Neural progenitor cell (in vitro differentiated cells): ENCODE measurements at regions not wholly inside any gene's neighbourhood (a gene's known extent, or its start where the extent isn't known, plus 50 kb on each side); places are given as distances from the start of the nearest gene placed in this dataset.

Experiments used
- DNase-seq: peaks from one replicate; pipeline ENCODE4 v3.0.0-alpha.2; 2016; ENCODE audit warnings: low spot score
- H2AFZ ChIP-seq: fragments of 200-600 bp; sonication (generic); replicated peaks from 2 replicates; pipeline ENCODE4 v1.6.1; 2016; ENCODE audit warnings: antibody characterized with exemption
- H3F3A ChIP-seq: fragments of 200-600 bp; sonication (generic); 2 replicates; pipeline ENCODE4 v1.6.1; 2016; ENCODE audit warnings: antibody characterized with exemption, low read depth
- H3K27ac ChIP-seq: fragments of 200-600 bp; sonication (generic); 2 replicates; pipeline ENCODE4 v1.5.1; 2016; ENCODE audit warnings: mild to moderate bottlenecking
- H3K27me3 ChIP-seq: fragments of 200-600 bp; sonication (generic); 2 replicates; pipeline ENCODE4 v1.6.1; 2016; ENCODE audit warnings: mild to moderate bottlenecking, moderate library complexity
- H3K36me3 ChIP-seq: fragments of 200-600 bp; sonication (generic); 2 replicates; pipeline ENCODE4 v1.5.1; 2016
- H3K4me1 ChIP-seq: fragments of 200-600 bp; sonication (generic); 2 replicates; pipeline ENCODE4 v1.6.1; 2016; ENCODE audit warnings: mixed run types
- H3K4me2 ChIP-seq: fragments of 200-600 bp; sonication (generic); 2 replicates; pipeline ENCODE4 v1.6.1; 2016
- H3K4me3 ChIP-seq: fragments of 200-600 bp; sonication (generic); 2 replicates; pipeline ENCODE4 v1.5.1; 2016
- H3K79me2 ChIP-seq: fragments of 200-600 bp; sonication (generic); 2 replicates; pipeline ENCODE4 v1.6.1; 2016; ENCODE audit warnings: low read depth
- H3K9ac ChIP-seq: fragments of 200-600 bp; sonication (generic); 2 replicates; pipeline ENCODE4 v1.6.1; 2016
- H3K9me3 ChIP-seq: fragments of 200-600 bp; sonication (generic); 2 replicates; pipeline ENCODE4 v1.5.1; 2016; ENCODE audit warnings: low read depth
- H4K20me1 ChIP-seq: fragments of 200-600 bp; sonication (generic); 2 replicates; pipeline ENCODE4 v1.6.1; 2016; ENCODE audit warnings: low read depth
- H3K27ac Mint-ChIP-seq: 3 replicates; pipeline ENCODE4 v1.8.0; 2021; ENCODE audit warnings: mixed read lengths
- H3K27me3 Mint-ChIP-seq: 2 replicates; pipeline ENCODE4 v1.8.0; 2022; ENCODE audit warnings: low read depth, mild to moderate bottlenecking, inconsistent platforms, moderate library complexity, mixed read lengths; ENCODE audit not compliant: insufficient read depth
- H3K36me3 Mint-ChIP-seq: 3 replicates; pipeline ENCODE4 v1.8.0; 2021; ENCODE audit warnings: mixed read lengths
- H3K4me1 Mint-ChIP-seq: 3 replicates; pipeline ENCODE4 v1.8.0; 2021; ENCODE audit warnings: mixed read lengths
- H3K4me3 Mint-ChIP-seq: 3 replicates; pipeline ENCODE4 v1.8.0; 2021; ENCODE audit warnings: mild to moderate bottlenecking, moderate library complexity, mixed read lengths
- H3K9me3 Mint-ChIP-seq: 3 replicates; pipeline ENCODE4 v1.8.0; 2020; ENCODE audit warnings: mixed read lengths
- EZH2 ChIP-seq: fragments of 200-600 bp; sonication (generic); IDR thresholded peaks from 2 replicates; pipeline ENCODE4 v1.6.1; 2017; ENCODE audit warnings: antibody characterized with exemption, mild to moderate bottlenecking, moderate library complexity
- EZH2phosphoT487 ChIP-seq: fragments of 200-600 bp; sonication (generic); IDR thresholded peaks from 2 replicates; pipeline ENCODE4 v1.6.1; 2017; ENCODE audit warnings: antibody characterized with exemption
- TF ChIP-seq, protein P1 (sequence below): fragments of 200-600 bp; sonication (generic); IDR thresholded peaks from 2 replicates; pipeline ENCODE4 v1.5.1; 2017; ENCODE audit warnings: antibody characterized with exemption, mild to moderate bottlenecking

DNA sequence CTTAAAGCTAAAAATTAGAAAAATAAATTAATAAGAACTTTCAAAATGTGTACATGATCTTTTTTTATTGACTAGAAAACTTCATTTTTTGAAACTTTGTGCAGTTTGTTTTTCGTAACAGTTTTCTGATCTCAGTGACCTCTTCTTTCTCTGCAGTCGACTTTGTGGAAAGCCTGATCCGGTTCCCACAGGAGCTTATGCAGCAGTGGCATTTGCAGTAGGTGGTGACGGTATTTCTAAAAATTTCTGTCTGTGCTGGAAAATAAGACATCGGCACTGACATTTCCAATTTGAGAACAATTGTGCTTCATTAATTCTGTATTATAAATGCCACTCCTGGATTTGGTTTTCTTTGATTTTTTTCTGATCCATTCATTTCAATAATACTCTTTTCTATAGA, 68.8 kb downstream of the CLDN17 start:
- Histone ChIP-seq H3K79me2 (no peaks in the 10 kb centered on the region), H3K4me2 (no peak overlapping the region), H3K4me1 (peaks cover 5% of the 10 kb centered on the region), H3K27me3 (no peaks in the 10 kb centered on the region), H3K27ac (no peak overlapping the region), H3F3A (no peaks in the 10 kb centered on the region), H2AFZ (peak overlapping the region; percentile 5), H3K36me3 (no peaks in the 10 kb centered on the region), H3K9ac (no peak overlapping the region), H4K20me1 (no peaks in the 10 kb centered on the region), H3K4me3 (no peak overlapping the region), H3K9me3 (no peaks in the 10 kb centered on the region)
- Mint-ChIP-seq H3K4me1 (peaks cover 9% of the 10 kb centered on the region), H3K4me3 (no peak overlapping the region), H3K27ac (no peak overlapping the region), H3K36me3 (no peaks in the 10 kb centered on the region), H3K27me3 (no peaks in the 10 kb centered on the region), H3K9me3 (no peaks in the 10 kb centered on the region)
- no peak for DNase-seq
- no peak for TF ChIP-seq EZH2phosphoT487
- TF ChIP-seq, protein P1, sequence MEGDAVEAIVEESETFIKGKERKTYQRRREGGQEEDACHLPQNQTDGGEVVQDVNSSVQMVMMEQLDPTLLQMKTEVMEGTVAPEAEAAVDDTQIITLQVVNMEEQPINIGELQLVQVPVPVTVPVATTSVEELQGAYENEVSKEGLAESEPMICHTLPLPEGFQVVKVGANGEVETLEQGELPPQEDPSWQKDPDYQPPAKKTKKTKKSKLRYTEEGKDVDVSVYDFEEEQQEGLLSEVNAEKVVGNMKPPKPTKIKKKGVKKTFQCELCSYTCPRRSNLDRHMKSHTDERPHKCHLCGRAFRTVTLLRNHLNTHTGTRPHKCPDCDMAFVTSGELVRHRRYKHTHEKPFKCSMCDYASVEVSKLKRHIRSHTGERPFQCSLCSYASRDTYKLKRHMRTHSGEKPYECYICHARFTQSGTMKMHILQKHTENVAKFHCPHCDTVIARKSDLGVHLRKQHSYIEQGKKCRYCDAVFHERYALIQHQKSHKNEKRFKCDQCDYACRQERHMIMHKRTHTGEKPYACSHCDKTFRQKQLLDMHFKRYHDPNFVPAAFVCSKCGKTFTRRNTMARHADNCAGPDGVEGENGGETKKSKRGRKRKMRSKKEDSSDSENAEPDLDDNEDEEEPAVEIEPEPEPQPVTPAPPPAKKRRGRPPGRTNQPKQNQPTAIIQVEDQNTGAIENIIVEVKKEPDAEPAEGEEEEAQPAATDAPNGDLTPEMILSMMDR, result no peak
- TF ChIP-seq EZH2, result no peak

GRCh38 chr21:30083225-30083945, 83.2 kb downstream of the CLDN17 start:
- peak overlapping the region; percentile 40 for H3K4me3 Mint-ChIP-seq
- H3K4me2 ChIP-seq, result no peak overlapping the region

GRCh38 chr21:30081506-30081905, 85.1 kb downstream of the CLDN17 start:
- H3K9me3 ChIP-seq, result no peaks in the 10 kb centered on the region
- H3K4me2 ChIP-seq, result no peak overlapping the region
- Mint-ChIP-seq H3K4me1 (peaks cover 22% of the 10 kb centered on the region), H3K9me3 (peaks cover 9% of the 10 kb centered on the region), H3K4me3 (no peak overlapping the region), H3K27me3 (peaks cover 4% of the 10 kb centered on the region), H3K36me3 (no peaks in the 10 kb centered on the region), H3K27ac (peak overlapping the region; percentile 10)
- no peaks in the 10 kb centered on the region for H4K20me1 ChIP-seq
- H3K4me1 ChIP-seq, result no peaks in the 10 kb centered on the region
- no peaks in the 10 kb centered on the region for H3F3A ChIP-seq
- no peaks in the 10 kb centered on the region for H3K79me2 ChIP-seq
- no peaks in the 10 kb centered on the region for H3K36me3 ChIP-seq
- no peak for DNase-seq
- H3K27me3 ChIP-seq, result no peaks in the 10 kb centered on the region
- H3K4me3 ChIP-seq, result no peak overlapping the region
- H2AFZ ChIP-seq, result no peak overlapping the region
- TF ChIP-seq EZH2 (no peak), EZH2phosphoT487 (no peak)
- TF ChIP-seq, protein P1, result no peak
- H3K9ac ChIP-seq, result no peak overlapping the region
- H3K27ac ChIP-seq, result no peak overlapping the region

More at GRCh38 chr21:30083225-30083945, 83.2 kb downstream of the CLDN17 start:
- no peak for TF ChIP-seq EZH2
- TF ChIP-seq, protein P1, result no peak
- TF ChIP-seq EZH2phosphoT487, result no peak
- no peaks in the 10 kb centered on the region for H3K36me3 ChIP-seq
- Mint-ChIP-seq H3K36me3 (no peaks in the 10 kb centered on the region), H3K4me1 (peaks cover 27% of the 10 kb centered on the region), H3K27me3 (peaks cover 4% of the 10 kb centered on the region), H3K27ac (peak overlapping the region; percentile 89), H3K9me3 (peaks cover 4% of the 10 kb centered on the region)
- H3K27me3 ChIP-seq, result no peaks in the 10 kb centered on the region
- H3K4me1 ChIP-seq, result no peaks in the 10 kb centered on the region
- no peak overlapping the region for H3K9ac ChIP-seq
- H3F3A ChIP-seq, result no peaks in the 10 kb centered on the region
- H4K20me1 ChIP-seq, result no peaks in the 10 kb centered on the region
- H3K4me3 ChIP-seq, result no peak overlapping the region
- no peak overlapping the region for H3K27ac ChIP-seq
- H3K9me3 ChIP-seq, result no peaks in the 10 kb centered on the region
- H2AFZ ChIP-seq, result no peak overlapping the region
- no peaks in the 10 kb centered on the region for H3K79me2 ChIP-seq
- DNase-seq, result peak; percentile 51
